GM12892 (cell line): ENCODE measurements at regions not wholly inside any gene's neighbourhood (a gene's known extent, or its start where the extent isn't known, plus 50 kb on each side); places are given as distances from the start of the nearest gene placed in this dataset.

Experiments used
- POLR2A ChIP-seq: IDR thresholded peaks from 2 replicates; pipeline ENCODE4 v1.6.1; 2011; ENCODE audit warnings: low read depth, low read length, control low read depth
- POLR2AphosphoS5 ChIP-seq: IDR thresholded peaks from 2 replicates; pipeline ENCODE4 v1.6.1; 2011; ENCODE audit warnings: low read depth, low read length, control low read depth
- TAF1 ChIP-seq: IDR thresholded peaks from 2 replicates; pipeline ENCODE4 v1.6.1; 2011; ENCODE audit warnings: low read depth, mild to moderate bottlenecking, control low read depth, low read length, borderline replicate concordance

DNA sequence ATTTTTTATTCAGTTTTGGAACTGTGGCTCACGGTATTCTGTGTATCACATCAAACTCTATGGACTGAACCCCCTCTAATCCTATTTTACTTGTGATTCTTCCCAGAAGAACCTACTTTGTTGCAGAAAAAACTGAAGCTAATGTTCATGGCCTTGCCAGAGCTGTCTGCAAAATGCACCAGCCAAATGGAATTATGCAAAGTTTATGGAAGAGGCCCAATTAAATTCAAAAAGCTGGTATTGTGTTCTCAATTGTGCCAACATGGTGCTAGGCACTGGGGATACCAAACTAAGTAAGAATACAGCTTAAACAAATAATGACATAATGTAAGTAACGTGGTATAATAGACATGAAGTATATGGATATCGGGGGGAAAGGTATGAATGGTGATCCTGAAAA lies 273.8 kb upstream of the DUSP10 start:
- TF ChIP-seq POLR2A (no peak), TAF1 (no peak), POLR2AphosphoS5 (no peak)
